Midbrain (tissue), 1 donor: ENCODE measurements at regions not wholly inside any gene's neighbourhood (a gene's known extent, or its start where the extent isn't known, plus 50 kb on each side); places are given as distances from the start of the nearest gene placed in this dataset.

Experiments used
- DNase-seq: peaks from one replicate; lab custom pipeline; 2025; lab: John Stamatoyannopoulos, UW

DNA sequence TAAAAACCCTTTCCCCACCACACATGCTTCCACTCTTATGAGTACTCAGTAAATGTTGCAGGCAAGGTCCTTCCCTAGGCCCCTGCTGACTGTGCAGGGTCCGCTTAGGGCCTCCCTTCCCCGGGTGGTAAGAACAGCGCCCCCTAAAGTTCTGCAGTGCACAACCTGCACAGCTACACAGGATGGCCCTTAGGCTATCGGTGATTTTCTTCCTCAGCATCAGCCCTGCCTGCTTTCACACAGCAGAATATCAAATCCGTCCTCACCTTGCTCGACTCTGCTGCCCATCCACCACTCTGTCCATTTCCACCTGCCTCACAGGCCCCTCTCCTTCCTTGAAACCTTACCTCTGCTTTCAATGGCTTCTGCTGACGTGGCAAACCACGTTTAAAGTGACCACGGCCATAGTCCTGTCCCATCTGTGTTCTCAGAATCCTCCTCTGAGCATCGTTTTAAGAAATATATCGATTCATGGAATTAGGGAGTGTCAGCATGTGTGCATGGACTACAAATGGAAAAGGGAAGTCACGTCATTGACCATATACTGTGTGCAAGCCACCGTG lies 51.4 kb upstream of the TMEM132E start:
- DNase-seq = no peak

DNA sequence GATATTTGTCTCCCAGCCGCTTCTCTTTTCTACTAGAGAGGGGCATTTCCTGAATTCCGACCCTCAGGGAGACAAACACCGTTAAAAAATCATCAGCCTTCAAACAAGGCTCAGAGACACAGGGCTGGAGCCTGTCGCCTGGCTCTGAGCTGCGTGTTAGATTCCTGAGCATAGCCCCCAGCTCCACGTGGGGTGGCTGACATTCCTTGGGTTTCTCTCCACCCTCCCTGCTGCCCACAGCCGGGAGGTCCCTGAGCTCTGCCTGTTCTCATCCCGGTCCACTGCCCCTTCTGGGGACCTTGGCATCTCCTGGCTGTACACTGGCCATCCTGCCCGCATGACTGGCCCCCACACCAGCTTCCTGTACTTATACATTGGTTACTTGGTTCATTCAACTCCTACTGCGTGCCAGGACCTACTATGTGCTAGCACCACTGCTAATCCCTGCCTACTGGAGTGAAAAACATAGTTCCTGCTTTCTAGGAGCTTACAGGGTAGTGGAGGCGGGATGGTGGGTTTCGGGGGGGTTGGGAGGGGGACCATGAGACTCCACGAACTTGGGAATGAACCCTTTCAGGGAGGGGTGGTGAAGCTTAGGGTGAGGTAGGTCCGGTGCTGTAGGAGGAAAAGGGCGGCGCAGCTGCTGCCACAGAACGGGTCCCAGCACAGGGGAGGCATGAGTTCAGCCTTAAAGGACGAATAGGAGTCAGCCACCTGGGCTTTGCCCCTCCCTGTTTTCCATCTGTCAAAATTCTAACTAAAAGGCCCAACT lies 52.1 kb upstream of the TMEM132E start:
- no peak for DNase-seq

DNA sequence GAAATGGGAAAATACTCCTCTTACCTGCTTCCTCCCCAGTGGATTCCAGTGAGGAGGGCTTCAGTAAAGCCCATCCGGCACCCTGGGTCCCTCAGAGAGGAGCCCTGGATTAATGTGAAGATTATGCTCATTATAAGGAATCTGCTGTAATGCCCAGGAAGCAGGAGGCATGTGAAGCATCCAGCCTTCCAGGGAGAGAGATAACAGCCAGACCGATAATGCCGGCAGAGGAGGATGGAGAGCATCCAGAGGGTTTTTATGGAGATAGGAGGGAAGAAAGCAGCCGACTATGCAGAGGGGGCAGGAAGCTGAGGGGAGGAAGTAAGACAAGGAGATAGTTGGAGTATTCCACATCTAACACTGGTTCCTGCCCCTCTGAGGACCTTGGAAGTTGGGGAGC lies 53.7 kb upstream of the TMEM132E start:
- no peak for DNase-seq

DNA sequence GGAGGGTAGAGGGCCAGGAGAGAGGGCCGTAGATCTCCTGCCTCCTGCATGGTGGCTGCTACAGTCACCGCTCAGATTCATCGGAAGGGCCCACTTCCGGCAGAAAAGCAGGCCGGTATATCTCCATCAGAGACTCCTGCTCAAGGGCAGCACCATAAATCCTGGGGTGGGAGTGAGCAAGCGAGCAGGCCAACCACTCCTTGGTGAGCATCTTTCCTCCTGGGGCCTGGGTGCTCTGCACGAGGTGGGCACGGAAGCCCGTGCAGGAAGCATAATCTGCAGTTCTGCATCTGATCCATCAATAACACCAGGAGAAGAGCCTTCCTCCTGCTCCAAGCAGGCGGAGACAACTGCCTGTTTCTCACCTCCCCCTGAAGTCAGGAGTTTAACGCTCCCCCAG lies 57.4 kb upstream of the TMEM132E start:
- no peak for DNase-seq

DNA sequence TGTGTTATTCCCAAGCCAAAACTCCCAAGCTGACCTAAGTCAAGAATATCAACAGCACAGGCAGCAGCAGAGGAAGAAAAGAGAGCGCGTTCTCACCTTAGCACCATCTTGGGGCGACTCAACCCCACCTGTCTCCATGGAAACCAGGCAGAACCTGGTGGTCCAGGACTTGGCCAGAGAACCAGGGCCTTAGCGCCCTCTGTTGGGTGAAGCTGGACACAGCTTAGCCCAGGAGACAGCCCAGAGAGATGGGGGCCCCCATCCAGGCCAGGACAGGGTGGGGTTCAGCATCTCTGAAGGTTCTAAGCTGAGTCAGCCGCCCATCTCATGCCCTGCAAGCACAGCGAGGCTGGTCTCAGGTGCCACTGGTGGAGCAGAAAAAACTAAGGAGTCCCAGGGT lies 60.1 kb upstream of the TMEM132E start:
- peak; percentile 1 for DNase-seq

DNA sequence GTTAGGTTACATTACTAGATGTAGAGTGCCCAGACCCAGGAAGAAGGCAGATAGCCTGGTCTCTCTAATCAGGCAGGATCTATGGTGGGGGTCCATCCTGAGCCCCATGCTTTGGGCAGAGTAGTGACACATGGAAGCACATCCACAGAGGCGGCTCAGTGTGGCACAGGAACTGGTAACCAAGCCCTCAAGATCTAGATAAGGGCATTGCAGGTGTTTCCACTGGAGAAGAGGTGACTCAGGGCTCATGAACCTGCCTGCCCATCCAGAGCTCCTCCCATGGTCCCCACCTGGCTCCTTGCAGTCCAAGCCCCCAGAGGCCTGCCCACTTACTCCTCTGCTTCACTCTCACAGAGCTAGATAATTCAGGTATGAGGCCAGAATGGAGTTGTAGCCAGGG lies 62.0 kb upstream of the TMEM132E start:
- no peak for DNase-seq

DNA sequence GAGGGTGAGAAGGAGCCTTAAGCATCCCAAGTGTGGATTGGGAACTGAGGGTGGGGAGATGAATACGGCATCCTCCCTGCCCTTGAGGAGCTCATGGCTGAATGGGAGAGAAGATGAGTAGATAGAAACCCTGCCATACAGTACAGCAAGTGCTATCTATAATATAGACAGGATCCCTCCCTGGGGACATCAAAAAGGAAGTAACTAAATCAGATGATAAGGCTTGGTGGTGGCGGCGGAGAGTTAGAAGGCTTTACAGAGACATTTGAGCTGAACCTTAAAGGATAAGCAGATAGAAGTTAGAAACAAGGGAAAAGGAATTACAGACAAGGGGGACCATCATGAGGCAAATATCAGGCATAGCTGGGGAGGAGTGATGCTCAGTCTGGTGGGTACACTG lies 67.5 kb upstream of the TMEM132E start:
- DNase-seq = no peak

DNA sequence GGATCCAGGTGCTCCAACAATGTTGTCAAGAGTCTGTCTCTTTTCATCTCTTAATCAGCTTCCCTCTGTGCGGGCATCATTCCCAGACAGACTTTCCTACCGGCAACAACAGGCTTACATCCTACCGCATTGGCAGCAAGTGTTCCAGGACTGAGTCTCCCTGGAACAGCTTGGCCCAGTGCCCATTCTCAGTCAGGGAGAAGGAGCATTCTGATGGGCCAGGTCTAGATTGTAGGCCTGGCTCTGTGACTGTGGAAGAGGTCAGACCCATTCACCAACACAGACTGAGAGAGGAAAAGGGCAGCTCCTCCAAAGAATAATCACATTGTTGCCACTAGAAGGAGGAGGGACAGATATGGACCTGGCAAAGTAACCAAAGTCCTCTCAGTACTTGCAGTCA lies 68.1 kb upstream of the TMEM132E start:
- DNase-seq = no peak

DNA sequence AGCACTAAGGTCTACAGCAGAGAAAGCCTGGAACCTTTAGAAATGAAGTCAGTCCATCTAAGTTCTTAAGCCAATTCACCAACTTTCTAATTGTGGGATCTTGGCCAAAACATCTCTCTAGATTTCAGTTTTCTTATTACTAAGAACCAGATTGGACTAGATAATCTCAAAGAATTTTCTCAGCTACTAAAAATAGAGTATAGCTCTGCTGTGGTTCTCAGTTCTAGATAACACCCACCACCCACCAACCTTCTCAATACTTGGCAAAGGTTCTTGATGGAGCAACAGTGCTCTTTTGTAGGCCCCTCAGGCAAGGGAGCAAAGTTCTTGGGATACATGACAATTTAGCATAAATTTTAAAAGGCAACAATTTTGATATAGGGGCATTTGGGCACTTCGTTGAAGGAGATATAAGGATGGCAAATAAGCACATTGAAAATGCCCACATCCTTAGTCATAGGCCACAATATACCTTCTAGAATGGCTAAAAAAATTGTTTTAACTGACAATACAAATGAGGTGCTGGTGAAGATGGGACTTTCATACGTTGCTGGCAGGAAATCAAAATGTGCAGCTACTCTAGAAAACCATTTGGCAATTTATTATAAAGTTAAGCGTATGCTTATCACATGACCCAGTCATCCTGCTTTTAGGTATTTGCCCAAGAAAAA lies 74.4 kb upstream of the TMEM132E start:
- no peak for DNase-seq

DNA sequence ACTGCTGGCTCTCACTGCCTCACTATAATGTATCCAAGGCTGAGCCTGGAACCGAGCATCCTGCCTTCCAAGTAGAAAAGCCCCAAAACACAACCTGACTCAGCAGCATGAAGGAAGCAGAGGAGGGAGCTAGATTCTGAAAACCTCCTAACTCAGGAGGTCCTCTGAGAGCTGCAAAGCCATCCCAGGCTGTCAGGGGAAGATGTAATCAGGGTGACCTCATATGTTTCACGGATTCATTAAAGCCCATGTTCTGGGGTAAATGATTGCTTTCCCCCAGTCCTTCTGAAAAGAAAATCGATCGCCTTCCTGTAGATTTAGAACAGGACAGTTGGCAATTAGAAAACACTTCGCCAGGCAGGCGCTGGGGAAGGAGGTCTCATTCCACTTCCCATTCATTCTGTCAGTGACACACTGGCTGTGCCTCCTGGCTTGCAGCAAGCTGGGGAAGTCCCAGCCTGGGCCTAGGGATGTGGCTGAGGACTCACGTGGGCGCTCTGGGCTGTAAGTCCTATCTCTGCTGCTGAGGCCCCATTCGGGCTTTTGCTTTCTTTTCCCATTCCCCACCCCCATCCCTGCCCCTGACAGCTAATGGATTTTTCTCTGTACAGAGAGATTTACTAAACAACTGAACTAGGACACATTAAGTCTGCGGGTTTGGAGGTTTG lies 75.7 kb upstream of the TMEM132E start:
- DNase-seq = no peak

DNA sequence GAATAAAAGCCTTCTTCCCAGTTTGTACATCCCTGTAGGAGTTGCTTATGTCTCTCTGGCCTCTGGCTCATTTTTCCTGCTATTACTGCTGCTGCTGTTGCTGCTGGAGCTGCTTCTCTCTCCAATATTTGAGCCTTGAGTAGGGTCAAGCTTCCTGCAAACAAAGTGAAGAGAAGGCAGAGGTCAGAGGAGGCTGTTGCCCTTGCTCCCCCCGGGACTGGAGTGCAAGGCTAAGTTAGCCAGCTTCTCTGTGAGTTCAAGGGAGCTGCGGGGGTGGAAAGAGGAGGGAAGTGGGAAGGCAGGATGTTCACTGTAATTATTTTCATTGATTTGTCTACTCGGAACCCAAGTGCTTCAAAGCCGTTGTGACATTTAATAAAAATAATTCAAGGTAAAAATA lies 77.0 kb upstream of the TMEM132E start:
- DNase-seq = no peak

DNA sequence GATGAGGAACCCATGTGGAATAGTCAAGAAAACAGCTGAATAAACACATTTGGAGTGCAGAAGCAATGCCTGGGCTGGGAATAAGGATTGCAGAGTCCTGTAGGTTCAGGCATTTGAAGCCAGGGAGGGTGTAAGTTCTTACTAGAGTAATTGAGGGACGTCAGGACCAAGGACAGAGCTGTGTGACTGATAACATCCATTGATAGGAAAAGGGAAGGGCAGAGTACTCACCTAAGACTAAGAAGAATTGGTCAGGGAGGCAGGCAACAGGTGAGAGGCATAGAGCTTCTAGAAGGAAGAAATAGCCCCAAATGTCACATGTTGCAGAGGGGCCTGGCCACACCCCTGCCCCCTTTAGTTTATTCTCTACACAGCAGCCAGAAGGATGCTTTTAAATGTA lies 79.8 kb upstream of the TMEM132E start:
- no peak for DNase-seq

DNA sequence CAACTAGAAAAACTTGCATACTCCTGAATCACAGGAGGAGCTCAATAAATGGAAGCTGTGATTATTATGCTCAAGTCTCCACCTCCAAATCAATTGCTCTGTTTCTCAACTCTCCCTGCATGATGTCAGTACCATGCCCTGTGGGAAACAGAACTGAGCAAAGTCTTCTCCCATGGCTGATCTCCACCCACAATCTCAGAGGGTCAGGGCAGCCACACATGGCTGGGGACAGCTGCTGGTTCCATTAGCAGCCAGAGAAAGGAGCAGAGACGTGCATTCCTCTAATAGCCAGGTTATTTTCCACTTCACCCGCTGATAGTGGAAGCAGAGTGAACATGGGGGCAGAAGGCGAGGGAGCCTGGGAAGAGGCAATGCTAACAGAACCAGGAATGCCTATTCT lies 85.5 kb upstream of the TMEM132E start:
- no peak for DNase-seq

DNA sequence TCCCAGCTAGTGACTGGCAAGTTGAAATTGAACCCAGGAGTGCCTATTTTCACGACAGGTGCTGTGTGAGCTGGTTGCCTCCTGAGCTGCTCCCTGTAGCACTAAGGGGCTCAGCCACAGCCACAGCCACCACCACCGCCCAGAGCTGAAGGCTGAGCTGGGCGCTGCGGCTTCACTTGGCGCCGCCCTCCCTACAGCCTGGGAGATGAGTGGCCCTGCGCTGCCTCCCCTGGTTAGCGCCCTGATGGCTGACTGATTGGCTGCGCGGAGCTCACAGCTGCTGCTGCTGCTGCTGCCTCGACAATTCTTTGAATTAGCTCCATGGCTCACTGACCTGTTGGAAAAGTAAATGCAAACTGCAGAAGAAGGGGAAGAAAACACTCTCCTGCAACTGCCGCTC lies 91.8 kb upstream of the TMEM132E start:
- DNase-seq = no peak

DNA sequence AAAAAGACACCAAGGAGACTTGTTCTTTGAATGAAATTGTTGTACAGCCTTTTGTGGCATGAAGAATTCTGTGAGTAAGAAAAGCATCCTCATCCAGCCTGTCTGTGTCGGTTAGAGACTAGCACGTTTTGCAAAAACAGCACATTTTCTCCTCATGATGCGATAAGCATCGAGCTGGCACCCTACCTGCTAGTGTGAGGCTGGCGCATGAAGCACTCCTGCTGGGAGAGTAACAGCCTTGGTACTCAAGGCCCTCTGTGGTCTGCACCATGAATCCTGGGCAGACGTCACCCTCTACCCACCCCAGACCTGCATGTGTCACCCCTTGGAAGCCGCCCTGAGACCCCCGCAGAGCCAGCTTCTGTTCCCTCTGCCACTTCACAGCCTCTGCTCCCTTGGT lies 92.6 kb upstream of the TMEM132E start:
- no peak for DNase-seq

DNA sequence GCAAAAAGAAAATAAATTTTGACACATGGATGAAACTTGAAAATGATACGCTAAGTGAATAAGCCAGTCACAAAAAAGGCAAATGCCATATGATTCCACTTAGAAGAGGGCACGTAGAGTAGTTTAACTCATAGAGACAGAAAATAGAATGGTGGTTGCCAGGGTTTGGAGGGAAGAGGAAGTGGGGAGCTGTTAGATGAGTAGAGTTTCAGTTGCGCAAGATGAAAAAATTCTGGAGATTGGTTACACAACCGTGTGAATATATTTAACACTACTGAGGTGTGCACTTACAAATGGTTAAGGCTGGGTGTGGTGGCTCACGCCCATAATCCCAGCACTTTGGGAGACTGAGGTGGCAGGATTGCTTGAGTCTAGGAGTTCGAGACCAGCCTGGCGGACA lies 93.4 kb upstream of the TMEM132E start:
- DNase-seq = no peak

DNA sequence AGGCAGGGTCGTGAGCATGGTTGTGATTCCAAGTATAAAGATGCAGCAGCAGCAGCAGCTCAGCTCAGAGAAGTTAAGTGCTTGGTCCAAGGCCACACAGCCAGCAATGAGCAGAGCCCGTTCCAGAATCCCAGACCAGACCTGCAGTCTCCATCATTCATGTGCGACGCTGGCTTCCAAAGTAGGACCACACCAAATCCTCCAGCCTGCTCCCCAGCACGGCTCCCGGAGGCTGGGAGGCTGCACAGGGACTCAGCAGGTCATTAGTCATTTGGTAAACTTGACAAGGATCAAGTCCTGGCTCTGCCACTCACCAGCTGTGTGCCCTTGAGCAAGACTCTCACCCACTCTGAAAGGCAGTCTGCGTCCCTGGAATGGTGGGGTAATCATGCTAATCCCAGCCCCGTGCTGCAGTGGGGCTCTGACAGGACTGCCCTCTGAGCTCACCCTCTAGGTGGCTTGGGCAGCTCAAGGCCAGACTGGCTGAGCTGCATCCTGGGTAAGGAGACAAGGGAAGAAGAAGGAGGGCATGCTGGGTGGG lies 95.1 kb upstream of the TMEM132E start:
- DNase-seq = no peak

DNA sequence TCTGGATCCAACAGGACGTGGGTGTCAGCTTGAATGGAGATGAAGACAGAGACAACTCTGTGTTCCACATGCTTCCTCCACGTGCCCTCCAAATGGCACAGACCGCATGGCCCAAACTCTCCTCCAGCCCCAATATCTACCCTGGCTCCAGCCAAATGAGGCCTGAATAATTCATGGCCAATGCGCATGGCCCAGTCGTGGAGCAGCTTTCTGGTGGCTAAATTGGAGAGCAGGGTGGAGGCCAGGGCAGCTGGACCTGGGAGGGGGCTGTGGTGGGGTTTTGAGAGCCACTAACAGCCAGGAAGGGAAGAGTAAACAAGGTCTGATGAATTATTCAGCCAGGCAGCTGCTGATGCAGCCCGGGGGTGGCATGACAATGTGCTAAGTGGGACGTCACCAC lies 96.7 kb upstream of the TMEM132E start:
- DNase-seq = no peak

DNA sequence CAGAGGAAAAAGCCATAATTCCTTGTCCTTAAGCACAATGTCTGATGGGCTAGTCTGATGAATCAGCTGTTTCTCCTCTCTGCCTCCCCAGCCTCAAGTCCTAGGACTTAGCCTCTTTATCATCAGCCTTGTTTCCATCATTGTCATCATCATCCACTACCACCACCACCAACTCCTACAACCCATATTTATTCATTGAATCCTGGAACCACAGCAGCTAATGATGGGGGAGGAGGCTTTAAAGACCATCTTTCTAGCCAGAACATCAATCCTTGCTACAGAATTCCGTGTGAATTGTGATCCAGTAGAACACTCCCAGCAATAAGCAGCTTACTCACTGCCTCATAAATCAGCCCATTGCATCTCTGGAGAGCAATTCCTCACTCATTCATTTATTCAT lies 97.6 kb upstream of the TMEM132E start:
- DNase-seq = no peak

DNA sequence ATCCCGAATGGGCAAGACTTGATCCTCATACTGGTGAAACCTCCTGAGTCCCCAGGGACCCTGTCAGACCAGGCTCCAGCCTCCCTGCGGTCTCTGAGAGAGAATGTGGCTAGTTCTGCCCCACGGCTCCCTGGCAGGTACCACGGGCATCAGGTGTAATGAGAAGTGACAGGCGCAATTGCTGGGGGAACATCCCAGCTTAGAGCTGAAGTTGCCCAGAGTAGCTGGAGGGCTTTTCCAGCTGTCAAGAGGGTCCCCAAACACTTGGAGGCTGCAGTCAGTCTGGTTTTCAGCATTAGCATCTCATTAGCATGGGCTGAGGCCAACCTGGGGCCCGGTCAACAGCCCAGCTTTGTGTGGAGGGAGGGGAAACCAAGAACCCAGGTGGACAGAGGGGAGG lies 100.0 kb upstream of the TMEM132E start:
- no peak for DNase-seq

DNA sequence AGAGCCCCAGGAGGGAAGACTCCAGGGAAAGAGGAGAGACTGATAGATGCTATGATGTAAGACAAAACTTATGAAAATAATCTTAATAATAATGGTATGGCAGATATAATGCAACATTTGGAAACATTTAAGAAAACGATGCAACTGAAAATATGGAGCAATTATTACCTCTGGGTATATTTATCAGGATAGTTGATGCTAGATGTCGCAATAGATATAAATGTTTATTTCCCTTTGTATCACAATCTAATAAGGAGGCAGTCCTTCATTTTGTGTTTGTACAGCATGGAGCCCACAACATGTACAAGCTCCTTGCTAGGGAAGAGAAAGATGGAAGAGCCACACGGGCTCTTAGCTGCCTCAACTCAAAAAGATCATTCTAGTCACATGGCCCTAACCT lies 101.1 kb upstream of the TMEM132E start:
- DNase-seq = no peak

DNA sequence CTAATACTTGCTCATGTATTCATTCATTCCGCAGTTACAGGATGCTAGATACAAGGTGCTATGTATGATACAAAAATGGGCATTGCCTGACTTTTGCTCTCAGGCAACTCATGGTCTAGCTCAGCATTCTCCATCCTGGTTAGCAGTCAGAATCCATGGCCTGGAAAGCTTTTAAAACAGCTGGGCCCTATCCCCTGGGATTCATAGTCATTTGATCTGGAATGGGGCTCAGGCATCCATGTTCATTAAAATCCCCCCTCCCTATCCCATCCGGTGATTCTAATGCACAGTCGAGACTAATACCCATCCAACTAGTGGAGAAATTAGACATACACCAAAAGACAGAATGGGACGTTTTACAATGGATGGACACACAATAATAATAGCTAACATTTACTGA lies 104.1 kb upstream of the TMEM132E start:
- DNase-seq = no peak

DNA sequence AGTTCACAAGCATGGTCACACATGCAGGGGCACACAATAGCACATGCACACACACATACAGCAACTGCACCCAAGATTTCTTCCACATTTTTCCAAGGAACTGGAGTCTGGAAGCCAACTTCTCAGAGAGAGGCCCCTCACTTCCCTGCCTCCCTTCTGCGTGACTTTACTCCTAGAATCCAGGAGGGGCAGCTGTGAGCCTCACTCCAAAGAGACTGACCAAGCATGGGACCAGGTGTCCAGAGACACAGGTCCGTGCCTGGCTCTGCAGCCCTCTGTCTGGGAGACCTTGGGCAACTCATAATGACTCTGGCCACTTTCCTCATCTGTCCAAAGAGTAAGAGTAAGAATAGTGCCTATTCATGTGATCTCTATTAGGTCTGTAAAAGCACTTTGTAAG lies 104.7 kb upstream of the TMEM132E start:
- DNase-seq = no peak
